ENCODE measurements at regions not wholly inside any gene's neighbourhood (a gene's known extent, or its start where the extent isn't known, plus 50 kb on each side); places are given as distances from the start of the nearest gene placed in this dataset.

- no peak for DNase-seq (ENCODE audit: low spot score)
Measured at GRCh38 chr9:19595003-19595402, 186.2 kb downstream of the ACER2 start.

GRCh38 chr9:19587678-19588077 is 178.9 kb downstream of the ACER2 start:
- no peak for DNase-seq (ENCODE audit: low spot score)

- DNase-seq (ENCODE audit: low spot score), result no peak
Measured at GRCh38 chr9:19583890-19584289, 175.1 kb downstream of the ACER2 start.

GRCh38 chr9:19577411-19577810 is 168.6 kb downstream of the ACER2 start:
- no peak for DNase-seq (ENCODE audit: low spot score)

GRCh38 chr9:19568946-19569345 is 160.1 kb downstream of the ACER2 start:
- no peak for DNase-seq (ENCODE audit: low spot score)

GRCh38 chr9:19564396-19565061 is 155.7 kb downstream of the ACER2 start:
- no peak for DNase-seq (ENCODE audit: low spot score)

GRCh38 chr9:19555214-19555613 is 146.4 kb downstream of the ACER2 start:
- DNase-seq (ENCODE audit: low spot score), result no peak

- DNase-seq (ENCODE audit: low spot score), result no peak
Measured at GRCh38 chr9:19554529-19554928, 145.7 kb downstream of the ACER2 start.

- DNase-seq (ENCODE audit: low spot score), result no peak
Measured at GRCh38 chr9:19553441-19553840, 144.6 kb downstream of the ACER2 start.

- no peak for DNase-seq (ENCODE audit: low spot score)
Measured at GRCh38 chr9:19552282-19553105, 143.7 kb downstream of the ACER2 start.

GRCh38 chr9:19551124-19551929 is 142.5 kb downstream of the ACER2 start:
- no peak for DNase-seq (ENCODE audit: low spot score)

- DNase-seq (ENCODE audit: low spot score), result no peak
Measured at GRCh38 chr9:19550009-19550408, 141.2 kb downstream of the ACER2 start.

GRCh38 chr9:19533373-19533772 is 124.6 kb downstream of the ACER2 start:
- no peak for DNase-seq (ENCODE audit: low spot score)

- no peak for DNase-seq (ENCODE audit: low spot score)
Measured at GRCh38 chr9:19527663-19528062, 118.9 kb downstream of the ACER2 start.

GRCh38 chr9:19522558-19522957 is 113.7 kb downstream of the ACER2 start:
- DNase-seq (ENCODE audit: low spot score), result no peak

- DNase-seq (ENCODE audit: low spot score), result no peak
Measured at GRCh38 chr9:19521205-19521604, 112.4 kb downstream of the ACER2 start.

GRCh38 chr9:19517202-19517942 is 108.6 kb downstream of the ACER2 start:
- no peak for DNase-seq (ENCODE audit: low spot score)

GRCh38 chr9:19516348-19516747 is 107.5 kb downstream of the ACER2 start:
- no peak for DNase-seq (ENCODE audit: low spot score)

- DNase-seq (ENCODE audit: low spot score), result no peak
Measured at GRCh38 chr9:19513671-19514275, 105.0 kb downstream of the ACER2 start.

- DNase-seq (ENCODE audit: low spot score), result no peak
Measured at GRCh38 chr9:19512103-19512832, 103.5 kb downstream of the ACER2 start.

GRCh38 chr9:19511694-19512093 is 102.9 kb downstream of the ACER2 start:
- DNase-seq (ENCODE audit: low spot score), result no peak

Data from RKO (cell line).